Liver (tissue), 8 donors: ENCODE measurements at regions not wholly inside any gene's neighbourhood (a gene's known extent, or its start where the extent isn't known, plus 50 kb on each side); places are given as distances from the start of the nearest gene placed in this dataset.

Experiments used
- DNase-seq: peaks from one replicate; pipeline ENCODE4 v3.0.0-alpha.2; 2017; ENCODE audit warnings: low spot score
- H3K27ac ChIP-seq, 2 donors: one replicate each; pipeline ENCODE4 v1.7.0; 2013; ENCODE audit warnings: inconsistent platforms in 2 of 2, low read length in 2 of 2, control low read depth in 1 of 2, low read depth in 1 of 2, mild to moderate bottlenecking in 1 of 2
- H3K27me3 ChIP-seq, 4 donors: one replicate each; pipeline versions ENCODE4 v1.6.1 to v1.7.0; 2013; ENCODE audit warnings: low read length in 3 of 4, inconsistent platforms in 1 of 4, mild to moderate bottlenecking in 1 of 4, moderate library complexity in 1 of 4; ENCODE audit not compliant: control insufficient read depth in 4 of 4, insufficient read depth in 4 of 4
- H3K36me3 ChIP-seq, 4 donors: one replicate each; pipeline versions ENCODE4 v1.6.1 to v1.7.0; 2013; ENCODE audit warnings: low read length in 3 of 4, mild to moderate bottlenecking in 3 of 4, low read depth in 1 of 4, moderate library complexity in 1 of 4; ENCODE audit not compliant: control insufficient read depth in 4 of 4, insufficient read depth in 3 of 4
- H3K4me1 ChIP-seq, 4 donors: one replicate each; pipeline versions ENCODE4 v1.6.1 to v1.7.0; 2013; ENCODE audit warnings: low read length in 3 of 4, mild to moderate bottlenecking in 3 of 4, moderate library complexity in 1 of 4; ENCODE audit not compliant: control insufficient read depth in 4 of 4, insufficient read depth in 4 of 4
- H3K4me3 ChIP-seq, 3 donors: one replicate each; pipeline versions ENCODE4 v1.6.1 to v1.7.0; 2013; ENCODE audit warnings: low read length in 3 of 3, control low read depth in 1 of 3, low read depth in 1 of 3, mild to moderate bottlenecking in 1 of 3
- H3K9ac ChIP-seq, 2 donors: one replicate each; pipeline ENCODE4 v1.7.0; 2013; ENCODE audit warnings: low read length in 2 of 2, mild to moderate bottlenecking in 2 of 2, moderate library complexity in 2 of 2, control low read depth in 1 of 2, low read depth in 1 of 2
- H3K9me3 ChIP-seq, 4 donors: one replicate each; pipeline versions ENCODE4 v1.6.1 to v1.7.0; 2013; ENCODE audit warnings: low read length in 3 of 4; ENCODE audit not compliant: control insufficient read depth in 4 of 4
- EGR1 ChIP-seq, 2 donors: IDR thresholded peaks; 2 replicates each; pipeline ENCODE4 v1.6.1; 2016 to 2018; ENCODE audit warnings: antibody characterized with exemption in 2 of 2, low read depth in 2 of 2
- FOXA1 ChIP-seq: IDR thresholded peaks from 2 replicates; pipeline ENCODE4 v1.6.1; 2016; ENCODE audit warnings: antibody characterized with exemption
- FOXA2 ChIP-seq: IDR thresholded peaks from 2 replicates; pipeline ENCODE4 v1.6.1; 2016; ENCODE audit warnings: antibody characterized with exemption
- GABPA ChIP-seq, 2 donors: IDR thresholded peaks in 1 of 2; conservative IDR thresholded peaks in 1 of 2; 2 replicates each; pipeline ENCODE4 v1.6.1; 2016; ENCODE audit warnings: antibody characterized with exemption in 2 of 2, mild to moderate bottlenecking in 1 of 2, moderate library complexity in 1 of 2
- HNF4A ChIP-seq, 2 donors: conservative IDR thresholded peaks; 2 replicates each; pipeline ENCODE4 v1.6.1; 2016; ENCODE audit warnings: antibody characterized with exemption in 2 of 2, mild to moderate bottlenecking in 2 of 2
- HNF4G ChIP-seq: IDR thresholded peaks from 2 replicates; pipeline ENCODE4 v1.6.1; 2016; ENCODE audit warnings: antibody characterized with exemption
- JUND ChIP-seq, 2 donors: IDR thresholded peaks; 2 replicates each; pipeline ENCODE4 v1.6.1; 2016; ENCODE audit warnings: antibody characterized with exemption in 2 of 2
- NR2F2 ChIP-seq: IDR thresholded peaks from 2 replicates; pipeline ENCODE4 v1.6.1; 2016; ENCODE audit warnings: antibody characterized with exemption
- RAD21 ChIP-seq, 2 donors: IDR thresholded peaks; 2 replicates each; pipeline ENCODE4 v1.6.1; 2016; ENCODE audit warnings: antibody characterized with exemption in 2 of 2, mild to moderate bottlenecking in 2 of 2
- RXRA ChIP-seq, 2 donors: IDR thresholded peaks; 2 replicates each; pipeline ENCODE4 v1.6.1; 2017 to 2018; ENCODE audit warnings: antibody characterized with exemption in 2 of 2, mild to moderate bottlenecking in 1 of 2
- SP1 ChIP-seq: IDR thresholded peaks from 2 replicates; pipeline ENCODE4 v1.6.1; 2018; ENCODE audit warnings: antibody characterized with exemption, mild to moderate bottlenecking
- TAF1 ChIP-seq: conservative IDR thresholded peaks from 2 replicates; pipeline ENCODE4 v1.6.1; 2016; ENCODE audit warnings: antibody characterized with exemption, mild to moderate bottlenecking
- YY1 ChIP-seq: IDR thresholded peaks from 2 replicates; pipeline ENCODE4 v1.6.1; 2016; ENCODE audit warnings: antibody characterized with exemption, mild to moderate bottlenecking
- WGBS: extraction: QIAGEN DNeasy Blood & Tissue Kit; methylation state at CpG from one replicate; pipeline ENCODE4 v1.1.7; 2013; 5-methylcytosine and 5-hydroxymethylcytosine counted together
- TF ChIP-seq, protein P1 (sequence below): IDR thresholded peaks from 2 replicates; pipeline ENCODE4 v1.6.1; 2016; ENCODE audit warnings: antibody characterized with exemption
- TF ChIP-seq, protein P2 (sequence below): IDR thresholded peaks from 2 replicates; pipeline ENCODE4 v1.6.1; 2016; ENCODE audit warnings: antibody characterized with exemption
- TF ChIP-seq, protein P3 (sequence below): fragments of 150-350 bp; IDR thresholded peaks from 2 replicates; pipeline ENCODE4 v1.5.1; 2017; ENCODE audit warnings: improper control_type of control experiment, low read depth, low read length; ENCODE audit not compliant: missing input control
- TF ChIP-seq, protein P4 (sequence below): IDR thresholded peaks from 2 replicates; pipeline ENCODE4 v1.6.1; 2016; ENCODE audit warnings: antibody characterized with exemption, mild to moderate bottlenecking
- donor health status: healthy.
- donor health status: healthy.
- donor health status: healthy.
- donor health status: healthy.
- donor health status: healthy.

DNA sequence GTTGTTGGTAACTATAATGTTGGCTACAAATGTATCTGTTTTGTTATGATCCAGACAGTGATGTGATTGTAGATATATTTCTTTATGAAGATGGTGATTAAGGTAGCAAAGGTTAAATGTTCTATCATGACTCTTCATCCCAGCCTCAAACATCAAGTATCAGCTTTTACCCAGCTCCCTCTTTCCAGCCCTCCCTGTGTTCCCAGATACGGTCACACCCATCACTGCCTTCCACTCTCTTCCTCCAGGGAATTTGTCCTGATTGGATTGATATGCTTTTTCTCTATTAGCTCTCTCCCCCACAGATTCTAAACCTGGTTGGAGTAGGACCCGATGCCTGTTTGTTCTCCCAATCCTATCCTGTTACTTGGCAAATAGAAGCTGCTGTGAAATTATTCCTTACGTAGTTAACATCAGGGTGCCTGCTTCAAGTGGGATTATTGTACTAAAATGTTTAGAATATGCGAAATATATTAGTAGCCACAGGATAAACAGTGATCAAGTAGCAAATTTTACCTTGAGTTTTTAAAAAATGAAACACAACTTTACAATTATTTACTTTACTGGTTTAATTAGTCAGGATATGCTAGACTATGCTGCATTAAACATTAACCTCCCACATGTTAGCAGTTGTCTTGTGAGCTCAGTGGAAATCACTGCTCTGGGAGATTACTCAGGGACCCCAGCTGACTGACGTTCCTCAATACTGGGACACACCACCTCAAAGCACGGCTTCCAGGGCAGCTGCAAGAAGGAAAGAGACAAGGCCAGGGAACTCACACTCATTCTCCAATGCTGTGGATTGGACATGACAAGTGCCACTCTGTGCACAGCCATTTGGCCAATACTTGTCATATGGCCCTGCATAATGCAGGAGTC, 165.3 kb downstream of the ALX1 start (continued):
- TF ChIP-seq GABPA (IDR thresholded peaks at IDR 0.05 in 1 of 2, conservative IDR thresholded peaks at IDR 0.05 in 1 of 2) (no peak), HNF4A (conservative IDR thresholded peaks at IDR 0.05) (no peak)

DNA sequence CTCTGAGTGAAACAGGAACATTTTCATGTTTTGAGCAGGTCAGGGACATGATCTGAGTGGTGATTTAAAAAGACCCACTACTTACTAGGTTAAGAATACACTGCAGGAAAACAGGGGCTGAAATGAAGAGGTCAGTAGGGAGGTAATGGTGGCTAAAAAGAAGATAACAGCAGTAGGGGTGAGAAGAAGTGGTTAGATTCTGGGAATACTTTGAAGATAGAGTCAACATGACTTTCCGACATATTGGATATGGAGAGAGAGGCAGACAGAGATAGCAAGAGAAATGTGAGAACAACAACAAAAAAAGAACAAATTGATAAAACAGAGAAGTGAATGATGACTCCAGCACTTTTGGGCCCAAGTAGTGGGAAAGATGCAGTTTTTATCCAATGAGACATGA, 168.0 kb downstream of the ALX1 start:
- Histone ChIP-seq H3K4me3 (no peak overlapping the region), H3K27ac (no peak overlapping the region), H3K36me3 (no peaks in the 10 kb centered on the region), H3K27me3 (peaks cover 0 to 7% (median 0%) of the 10 kb centered on the region in 4 donors), H3K9me3 (no peaks in the 10 kb centered on the region), H3K9ac (no peak overlapping the region), H3K4me1 (no peaks in the 10 kb centered on the region)
- WGBS = 67% methylated on average over 1 of the region's 1 CpG
- TF ChIP-seq, protein P1, sequence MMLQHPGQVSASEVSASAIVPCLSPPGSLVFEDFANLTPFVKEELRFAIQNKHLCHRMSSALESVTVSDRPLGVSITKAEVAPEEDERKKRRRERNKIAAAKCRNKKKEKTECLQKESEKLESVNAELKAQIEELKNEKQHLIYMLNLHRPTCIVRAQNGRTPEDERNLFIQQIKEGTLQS = no peak
- no peak for TF ChIP-seq YY1
- TF ChIP-seq RXRA (IDR thresholded peaks at IDR 0.05) = no peak
- no peak for TF ChIP-seq FOXA2
- TF ChIP-seq JUND (IDR thresholded peaks at IDR 0.05) = no peak
- no peak for TF ChIP-seq EGR1 (IDR thresholded peaks at IDR 0.05; ENCODE audit: low read depth in 2 of 2)
- no peak for TF ChIP-seq HNF4A (conservative IDR thresholded peaks at IDR 0.05)
- TF ChIP-seq TAF1 = no peak
- TF ChIP-seq NR2F2 = no peak
- TF ChIP-seq SP1 = no peak
- TF ChIP-seq, protein P2, sequence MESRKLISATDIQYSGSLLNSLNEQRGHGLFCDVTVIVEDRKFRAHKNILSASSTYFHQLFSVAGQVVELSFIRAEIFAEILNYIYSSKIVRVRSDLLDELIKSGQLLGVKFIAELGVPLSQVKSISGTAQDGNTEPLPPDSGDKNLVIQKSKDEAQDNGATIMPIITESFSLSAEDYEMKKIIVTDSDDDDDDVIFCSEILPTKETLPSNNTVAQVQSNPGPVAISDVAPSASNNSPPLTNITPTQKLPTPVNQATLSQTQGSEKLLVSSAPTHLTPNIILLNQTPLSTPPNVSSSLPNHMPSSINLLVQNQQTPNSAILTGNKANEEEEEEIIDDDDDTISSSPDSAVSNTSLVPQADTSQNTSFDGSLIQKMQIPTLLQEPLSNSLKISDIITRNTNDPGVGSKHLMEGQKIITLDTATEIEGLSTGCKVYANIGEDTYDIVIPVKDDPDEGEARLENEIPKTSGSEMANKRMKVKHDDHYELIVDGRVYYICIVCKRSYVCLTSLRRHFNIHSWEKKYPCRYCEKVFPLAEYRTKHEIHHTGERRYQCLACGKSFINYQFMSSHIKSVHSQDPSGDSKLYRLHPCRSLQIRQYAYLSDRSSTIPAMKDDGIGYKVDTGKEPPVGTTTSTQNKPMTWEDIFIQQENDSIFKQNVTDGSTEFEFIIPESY = no peak
- no peak for TF ChIP-seq HNF4G
- TF ChIP-seq RAD21 (IDR thresholded peaks at IDR 0.05) = no peak
- TF ChIP-seq FOXA1 = no peak
- no peak for TF ChIP-seq GABPA (IDR thresholded peaks at IDR 0.05 in 1 of 2, conservative IDR thresholded peaks at IDR 0.05 in 1 of 2)
- TF ChIP-seq, protein P3, sequence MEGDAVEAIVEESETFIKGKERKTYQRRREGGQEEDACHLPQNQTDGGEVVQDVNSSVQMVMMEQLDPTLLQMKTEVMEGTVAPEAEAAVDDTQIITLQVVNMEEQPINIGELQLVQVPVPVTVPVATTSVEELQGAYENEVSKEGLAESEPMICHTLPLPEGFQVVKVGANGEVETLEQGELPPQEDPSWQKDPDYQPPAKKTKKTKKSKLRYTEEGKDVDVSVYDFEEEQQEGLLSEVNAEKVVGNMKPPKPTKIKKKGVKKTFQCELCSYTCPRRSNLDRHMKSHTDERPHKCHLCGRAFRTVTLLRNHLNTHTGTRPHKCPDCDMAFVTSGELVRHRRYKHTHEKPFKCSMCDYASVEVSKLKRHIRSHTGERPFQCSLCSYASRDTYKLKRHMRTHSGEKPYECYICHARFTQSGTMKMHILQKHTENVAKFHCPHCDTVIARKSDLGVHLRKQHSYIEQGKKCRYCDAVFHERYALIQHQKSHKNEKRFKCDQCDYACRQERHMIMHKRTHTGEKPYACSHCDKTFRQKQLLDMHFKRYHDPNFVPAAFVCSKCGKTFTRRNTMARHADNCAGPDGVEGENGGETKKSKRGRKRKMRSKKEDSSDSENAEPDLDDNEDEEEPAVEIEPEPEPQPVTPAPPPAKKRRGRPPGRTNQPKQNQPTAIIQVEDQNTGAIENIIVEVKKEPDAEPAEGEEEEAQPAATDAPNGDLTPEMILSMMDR = no peak
- TF ChIP-seq, protein P4, sequence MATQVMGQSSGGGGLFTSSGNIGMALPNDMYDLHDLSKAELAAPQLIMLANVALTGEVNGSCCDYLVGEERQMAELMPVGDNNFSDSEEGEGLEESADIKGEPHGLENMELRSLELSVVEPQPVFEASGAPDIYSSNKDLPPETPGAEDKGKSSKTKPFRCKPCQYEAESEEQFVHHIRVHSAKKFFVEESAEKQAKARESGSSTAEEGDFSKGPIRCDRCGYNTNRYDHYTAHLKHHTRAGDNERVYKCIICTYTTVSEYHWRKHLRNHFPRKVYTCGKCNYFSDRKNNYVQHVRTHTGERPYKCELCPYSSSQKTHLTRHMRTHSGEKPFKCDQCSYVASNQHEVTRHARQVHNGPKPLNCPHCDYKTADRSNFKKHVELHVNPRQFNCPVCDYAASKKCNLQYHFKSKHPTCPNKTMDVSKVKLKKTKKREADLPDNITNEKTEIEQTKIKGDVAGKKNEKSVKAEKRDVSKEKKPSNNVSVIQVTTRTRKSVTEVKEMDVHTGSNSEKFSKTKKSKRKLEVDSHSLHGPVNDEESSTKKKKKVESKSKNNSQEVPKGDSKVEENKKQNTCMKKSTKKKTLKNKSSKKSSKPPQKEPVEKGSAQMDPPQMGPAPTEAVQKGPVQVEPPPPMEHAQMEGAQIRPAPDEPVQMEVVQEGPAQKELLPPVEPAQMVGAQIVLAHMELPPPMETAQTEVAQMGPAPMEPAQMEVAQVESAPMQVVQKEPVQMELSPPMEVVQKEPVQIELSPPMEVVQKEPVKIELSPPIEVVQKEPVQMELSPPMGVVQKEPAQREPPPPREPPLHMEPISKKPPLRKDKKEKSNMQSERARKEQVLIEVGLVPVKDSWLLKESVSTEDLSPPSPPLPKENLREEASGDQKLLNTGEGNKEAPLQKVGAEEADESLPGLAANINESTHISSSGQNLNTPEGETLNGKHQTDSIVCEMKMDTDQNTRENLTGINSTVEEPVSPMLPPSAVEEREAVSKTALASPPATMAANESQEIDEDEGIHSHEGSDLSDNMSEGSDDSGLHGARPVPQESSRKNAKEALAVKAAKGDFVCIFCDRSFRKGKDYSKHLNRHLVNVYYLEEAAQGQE = no peak
- DNase-seq = no peak
